ENCODE measurements at regions not wholly inside any gene's neighbourhood (a gene's known extent, or its start where the extent isn't known, plus 50 kb on each side); places are given as distances from the start of the nearest gene placed in this dataset.

DNA sequence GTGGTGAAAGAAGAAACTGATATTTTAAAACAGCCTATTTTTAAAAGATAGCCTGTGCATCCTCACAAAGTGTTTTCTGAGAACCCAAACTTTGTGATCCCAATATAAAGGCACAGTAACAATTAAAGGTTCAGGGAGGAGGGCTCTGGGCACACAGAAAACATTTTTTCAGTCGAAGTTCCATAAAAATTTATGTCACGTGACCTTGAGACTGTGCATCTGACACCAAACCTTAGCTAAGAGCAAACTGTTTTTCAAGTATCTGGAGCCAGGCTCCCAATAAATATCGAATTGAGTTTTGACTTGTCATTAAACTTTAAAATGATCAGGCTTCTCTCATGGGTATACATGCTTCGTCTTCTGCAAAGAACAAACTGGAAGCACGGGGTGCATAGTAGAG, 177.9 kb downstream of the BEND2 start:
- RAD21 ChIA-PET (ENCODE audit: unreplicated experiment) = no interaction called here
- H3K79me2 ChIP-seq (ENCODE audit: control insufficient read depth, insufficient read depth, low read length) = no peaks in the 10 kb centered on the region
- no peaks in the 10 kb centered on the region for H3K36me3 ChIP-seq (ENCODE audit: control insufficient read depth in 2 of 2, insufficient read depth in 2 of 2, low read length in 1 of 2)
- DNase-seq (ENCODE audit: low read depth, low spot score) = no peak
- BruUV-seq (replicated peaks) = no TSS peak
- intact Hi-C loops (cut with micrococcal nuclease; ENCODE audit: unreplicated experiment) (no loop called here), in situ Hi-C loops (cut with MboI) (no loop called here)
- H3K9ac ChIP-seq (ENCODE audit: control insufficient read depth, insufficient read depth, low read length) = no peak overlapping the region
- no peak for ATAC-seq
- H3K27ac ChIP-seq (ENCODE audit: control insufficient read depth, insufficient read depth) = no peak overlapping the region
- FAIRE-seq = no peak
- H3K27me3 ChIP-seq (replicated peaks in 1 of 2; ENCODE audit: control insufficient read depth in 2 of 2, insufficient read depth in 2 of 2, low read length in 1 of 2) = no peaks in the 10 kb centered on the region
- no peak overlapping the region for H3K4me2 ChIP-seq (ENCODE audit: control insufficient read depth, insufficient read depth)
- POLR2A ChIA-PET = no interaction called here
- CTCF ChIA-PET = no interaction called here
- SMC1A ChIA-PET (ENCODE audit: uncharacterized antibody, unreplicated experiment) = no interaction called here
- no peaks in the 10 kb centered on the region for H3K9me3 ChIP-seq (replicated peaks; ENCODE audit: control insufficient read depth, insufficient read depth, low read length)
- H2AFZ ChIP-seq (ENCODE audit: control insufficient read depth, low read depth, low read length) = no peak overlapping the region
- WGBS (ENCODE audit: insufficient coverage, insufficient replicate concordance, low lambda C conversion rate, missing lambda C conversion rate) = 2% methylated on average over 5 of the region's 5 CpGs
- TF ChIP-seq HDAC2 (IDR thresholded peaks at IDR 0.05) (no peak), NFXL1 (IDR thresholded peaks at IDR 0.05; ENCODE audit: borderline replicate concordance) (no peak), RAD51 (IDR thresholded peaks at IDR 0.05) (peak; percentile 51; the same call in 1 of the 2 replicates), KDM1A (IDR thresholded peaks at IDR 0.05; ENCODE audit: borderline replicate concordance) (no peak)
- TF ChIP-seq, protein P1, sequence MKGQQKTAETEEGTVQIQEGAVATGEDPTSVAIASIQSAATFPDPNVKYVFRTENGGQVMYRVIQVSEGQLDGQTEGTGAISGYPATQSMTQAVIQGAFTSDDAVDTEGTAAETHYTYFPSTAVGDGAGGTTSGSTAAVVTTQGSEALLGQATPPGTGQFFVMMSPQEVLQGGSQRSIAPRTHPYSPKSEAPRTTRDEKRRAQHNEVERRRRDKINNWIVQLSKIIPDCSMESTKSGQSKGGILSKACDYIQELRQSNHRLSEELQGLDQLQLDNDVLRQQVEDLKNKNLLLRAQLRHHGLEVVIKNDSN (IDR thresholded peaks at IDR 0.05; ENCODE audit: borderline replicate concordance, extremely low read length, insufficient read depth, low read depth, low read length) = no peak
- no peaks in the 10 kb centered on the region for H3K4me1 ChIP-seq (ENCODE audit: control insufficient read depth, insufficient read depth, low read length)
- H3K4me3 ChIP-seq = no peak overlapping the region
- no peaks in the 10 kb centered on the region for H4K20me1 ChIP-seq (ENCODE audit: control insufficient read depth, insufficient read depth)

DNA sequence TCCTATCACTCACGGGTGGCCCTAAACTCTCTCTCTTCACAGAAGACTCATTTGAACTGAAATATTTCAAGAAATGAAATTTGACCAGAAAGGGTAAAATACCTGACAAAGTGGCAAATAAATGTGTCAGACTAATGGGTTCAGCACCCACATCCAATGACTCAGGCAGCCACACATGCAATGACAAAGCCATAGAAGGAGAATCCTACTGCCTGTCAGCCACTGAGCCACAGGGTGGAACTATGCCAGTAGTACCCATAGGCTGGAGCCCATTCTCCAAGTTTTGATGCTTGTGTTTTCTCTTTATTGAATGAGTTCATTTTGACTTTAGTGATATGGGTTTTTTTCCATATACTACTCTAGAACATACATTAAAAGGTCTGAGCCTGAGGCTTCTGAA, 179.0 kb downstream of the BEND2 start:
- Histone ChIP-seq H3K4me1 (ENCODE audit: control insufficient read depth, insufficient read depth, low read length) (no peaks in the 10 kb centered on the region), H3K27me3 (replicated peaks in 1 of 2; ENCODE audit: control insufficient read depth in 2 of 2, insufficient read depth in 2 of 2, low read length in 1 of 2) (no peaks in the 10 kb centered on the region), H3K79me2 (ENCODE audit: control insufficient read depth, insufficient read depth, low read length) (no peaks in the 10 kb centered on the region), H3K4me3 (no peak overlapping the region), H3K4me2 (ENCODE audit: control insufficient read depth, insufficient read depth) (no peak overlapping the region), H3K27ac (ENCODE audit: control insufficient read depth, insufficient read depth) (no peak overlapping the region), H4K20me1 (ENCODE audit: control insufficient read depth, insufficient read depth) (no peaks in the 10 kb centered on the region), H2AFZ (ENCODE audit: control insufficient read depth, low read depth, low read length) (no peak overlapping the region), H3K9me3 (replicated peaks; ENCODE audit: control insufficient read depth, insufficient read depth, low read length) (no peaks in the 10 kb centered on the region), H3K36me3 (ENCODE audit: control insufficient read depth in 2 of 2, insufficient read depth in 2 of 2, low read length in 1 of 2) (no peaks in the 10 kb centered on the region), H3K9ac (ENCODE audit: control insufficient read depth, insufficient read depth, low read length) (no peak overlapping the region)
- no TSS peak for BruUV-seq (replicated peaks)
- no peak for DNase-seq (ENCODE audit: low read depth, low spot score)
- ChIA-PET RAD21 (ENCODE audit: unreplicated experiment) (no interaction called here), CTCF (no interaction called here), SMC1A (ENCODE audit: uncharacterized antibody, unreplicated experiment) (no interaction called here), POLR2A (no interaction called here)
- in situ Hi-C loops (cut with MboI) = no loop called here
- FAIRE-seq = no peak
- WGBS (ENCODE audit: insufficient coverage, insufficient replicate concordance, low lambda C conversion rate, missing lambda C conversion rate) = 0% methylated on average over 1 of the region's 1 CpG
- no peak for ATAC-seq
- intact Hi-C loops (cut with micrococcal nuclease; ENCODE audit: unreplicated experiment) = no loop called here
- TF ChIP-seq, protein P2, sequence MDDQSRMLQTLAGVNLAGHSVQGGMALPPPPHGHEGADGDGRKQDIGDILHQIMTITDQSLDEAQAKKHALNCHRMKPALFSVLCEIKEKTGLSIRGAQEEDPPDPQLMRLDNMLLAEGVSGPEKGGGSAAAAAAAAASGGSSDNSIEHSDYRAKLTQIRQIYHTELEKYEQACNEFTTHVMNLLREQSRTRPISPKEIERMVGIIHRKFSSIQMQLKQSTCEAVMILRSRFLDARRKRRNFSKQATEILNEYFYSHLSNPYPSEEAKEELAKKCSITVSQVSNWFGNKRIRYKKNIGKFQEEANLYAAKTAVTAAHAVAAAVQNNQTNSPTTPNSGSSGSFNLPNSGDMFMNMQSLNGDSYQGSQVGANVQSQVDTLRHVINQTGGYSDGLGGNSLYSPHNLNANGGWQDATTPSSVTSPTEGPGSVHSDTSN (IDR thresholded peaks at IDR 0.05; ENCODE audit: insufficient replicate concordance, low read depth, low read length) = no peak
- TF ChIP-seq RCOR1 (conservative IDR thresholded peaks at IDR 0.05; ENCODE audit: low read depth, low read length) = no peak
- TF ChIP-seq TBL1XR1 (IDR thresholded peaks at IDR 0.05; ENCODE audit: low read depth, low read length) = no peak
- TF ChIP-seq, protein P3, sequence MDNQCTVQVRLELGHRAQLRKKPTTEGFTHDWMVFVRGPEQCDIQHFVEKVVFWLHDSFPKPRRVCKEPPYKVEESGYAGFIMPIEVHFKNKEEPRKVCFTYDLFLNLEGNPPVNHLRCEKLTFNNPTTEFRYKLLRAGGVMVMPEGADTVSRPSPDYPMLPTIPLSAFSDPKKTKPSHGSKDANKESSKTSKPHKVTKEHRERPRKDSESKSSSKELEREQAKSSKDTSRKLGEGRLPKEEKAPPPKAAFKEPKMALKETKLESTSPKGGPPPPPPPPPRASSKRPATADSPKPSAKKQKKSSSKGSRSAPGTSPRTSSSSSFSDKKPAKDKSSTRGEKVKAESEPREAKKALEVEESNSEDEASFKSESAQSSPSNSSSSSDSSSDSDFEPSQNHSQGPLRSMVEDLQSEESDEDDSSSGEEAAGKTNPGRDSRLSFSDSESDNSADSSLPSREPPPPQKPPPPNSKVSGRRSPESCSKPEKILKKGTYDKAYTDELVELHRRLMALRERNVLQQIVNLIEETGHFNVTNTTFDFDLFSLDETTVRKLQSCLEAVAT (IDR thresholded peaks at IDR 0.05) = no peak
- no peak for TF ChIP-seq IRF4 (IDR thresholded peaks at IDR 0.05; ENCODE audit: low read depth, low read length)
- TF ChIP-seq JUNB (IDR thresholded peaks at IDR 0.05) = no peak
- TF ChIP-seq JUND (IDR thresholded peaks at IDR 0.05; ENCODE audit: low read depth, low read length) = no peak
- no peak for TF ChIP-seq CHD2 (IDR thresholded peaks at IDR 0.05; ENCODE audit: borderline replicate concordance, low read depth, low read length)
